H1 (cell line): ENCODE measurements at regions not wholly inside any gene's neighbourhood (a gene's known extent, or its start where the extent isn't known, plus 50 kb on each side); places are given as distances from the start of the nearest gene placed in this dataset.

Source experiments
- CTCF ChIA-PET: fragments of 300-600 bp; sonication (Branson Sonifier 250); formaldehyde crosslinking; loops from one replicate; lab custom pipeline; 2021; ENCODE audit not compliant: partially characterized antibody; lab: Charles Lee
- POLR2A ChIA-PET: fragments of 300-600 bp; sonication (Branson Sonifier 250); formaldehyde crosslinking; loops from one replicate; lab custom pipeline; 2021; ENCODE audit warnings: inconsistent platforms; ENCODE audit not compliant: partially characterized antibody; lab: Charles Lee
- DNase-seq, 2 experiments: peaks; one replicate each; pipeline versions ENCODE4 v3.0.0 to v3.0.0-alpha.2; 2010 to 2022; ENCODE audit warnings: low spot score in 2 of 2, low read depth in 1 of 2, mixed read lengths in 1 of 2
- FAIRE-seq: peaks from 2 replicates; lab custom pipeline; 2011; peaks lifted over from hg19 to GRCh38; lab: Jason Lieb, UNC
- H2AFZ ChIP-seq: 2 replicates; pipeline ENCODE4 v1.8.1; 2012; ENCODE audit warnings: low read length, inconsistent platforms
- H2AK5ac ChIP-seq: 2 replicates; pipeline ENCODE4 v1.6.1; 2013; ENCODE audit warnings: low read depth, low read length
- H2BK120ac ChIP-seq: replicated peaks from 2 replicates; pipeline ENCODE3; 2013; ENCODE audit warnings: low read depth, low read length, inconsistent platforms
- H2BK12ac ChIP-seq: 2 replicates; pipeline ENCODE4 v1.6.1; 2013; ENCODE audit warnings: low read depth, low read length
- H2BK15ac ChIP-seq: 2 replicates; pipeline ENCODE4 v1.6.1; 2013; ENCODE audit warnings: low read length
- H2BK20ac ChIP-seq: 2 replicates; pipeline ENCODE4 v1.6.1; 2013; ENCODE audit warnings: low read length
- H2BK5ac ChIP-seq: 2 replicates; pipeline ENCODE4 v1.6.1; 2013; ENCODE audit warnings: low read depth, low read length
- H3K14ac ChIP-seq: 2 replicates; pipeline ENCODE4 v1.6.1; 2013; ENCODE audit warnings: inconsistent platforms; ENCODE audit not compliant: insufficient read length
- H3K18ac ChIP-seq: 2 replicates; pipeline ENCODE4 v1.6.1; 2013; ENCODE audit warnings: low read length; ENCODE audit errors: extremely low read depth
- H3K23ac ChIP-seq: 2 replicates; pipeline ENCODE4 v1.6.1; 2013; ENCODE audit warnings: inconsistent platforms; ENCODE audit not compliant: insufficient read length
- H3K23me2 ChIP-seq: 2 replicates; pipeline ENCODE4 v1.6.1; 2013; ENCODE audit warnings: low read depth, low read length
- H3K27ac ChIP-seq: 2 replicates; pipeline ENCODE4 v1.6.1; 2011; ENCODE audit warnings: low read depth, low read length, inconsistent platforms
- H3K27me3 ChIP-seq, 4 experiments: replicated peaks in 1 of 4; 1 replicate in 1 of 4; 2 replicates in 3 of 4; pipeline versions ENCODE4 v1.6.1 to v1.8.1; 2011 to 2013; ENCODE audit warnings: low read length in 3 of 4, mild to moderate bottlenecking in 3 of 4, inconsistent platforms in 2 of 4, mixed read lengths in 2 of 4, moderate library complexity in 1 of 4; ENCODE audit not compliant: control insufficient read depth in 3 of 4, insufficient read depth in 3 of 4; ENCODE audit errors: extremely low read depth in 1 of 4
- H3K36me3 ChIP-seq, 4 experiments: 2 replicates each; pipeline versions ENCODE4 v1.6.1 to v1.8.1; 2011 to 2013; ENCODE audit warnings: mild to moderate bottlenecking in 4 of 4, low read length in 3 of 4, moderate library complexity in 2 of 4, control low read depth in 1 of 4, inconsistent platforms in 1 of 4; ENCODE audit not compliant: insufficient read depth in 4 of 4, control insufficient read depth in 2 of 4
- H3K4ac ChIP-seq: replicated peaks from 2 replicates; pipeline ENCODE3; 2013; ENCODE audit warnings: low read length, low read depth, mixed read lengths, inconsistent platforms; ENCODE audit not compliant: insufficient read length
- H3K4me1 ChIP-seq, 4 experiments: replicated peaks in 1 of 4; 1 replicate in 1 of 4; 2 replicates in 3 of 4; pipeline versions ENCODE4 v1.6.1 to v1.8.1; 2011 to 2013; ENCODE audit warnings: low read length in 3 of 4, inconsistent platforms in 2 of 4, mixed read lengths in 1 of 4; ENCODE audit not compliant: insufficient read depth in 4 of 4, control insufficient read depth in 3 of 4
- H3K4me2 ChIP-seq, 2 experiments: 2 replicates each; pipeline versions ENCODE4 v1.6.1 to v1.8.1; 2011 to 2013; ENCODE audit warnings: low read depth in 2 of 2, low read length in 2 of 2, control low read depth in 1 of 2, inconsistent platforms in 1 of 2, mild to moderate bottlenecking in 1 of 2; ENCODE audit not compliant: insufficient read depth in 1 of 2
- H3K4me3 ChIP-seq, 4 experiments: fragments of 200-600, 300-600 bp in 1 of 4; sonication (generic), shearing (Covaris generic), sonication (Bioruptor Twin) in 1 of 4; 2 replicates each; pipeline versions ENCODE4 v1.5.1 to v1.8.1; 2011 to 2016; ENCODE audit warnings: low read length in 4 of 4, low read depth in 3 of 4, control low read depth in 2 of 4, inconsistent platforms in 2 of 4, mild to moderate bottlenecking in 2 of 4, mixed read lengths in 1 of 4, moderate library complexity in 1 of 4; ENCODE audit not compliant: insufficient read depth in 2 of 4; ENCODE audit errors: extremely low read depth in 1 of 4
- H3K56ac ChIP-seq: replicated peaks from 2 replicates; pipeline ENCODE3; 2013; ENCODE audit warnings: low read depth, mild to moderate bottlenecking, mixed read lengths, low read length, inconsistent platforms; ENCODE audit not compliant: insufficient read length
- H3K79me1 ChIP-seq: 2 replicates; pipeline ENCODE4 v1.6.1; 2013; ENCODE audit warnings: low read depth, low read length, control low read depth
- H3K79me2 ChIP-seq, 2 experiments: 2 replicates each; pipeline versions ENCODE4 v1.6.1 to v1.8.1; 2012 to 2013; ENCODE audit warnings: low read length in 2 of 2, mild to moderate bottlenecking in 2 of 2, inconsistent platforms in 1 of 2; ENCODE audit not compliant: insufficient read depth in 2 of 2, control insufficient read depth in 1 of 2
- H3K9ac ChIP-seq, 4 experiments: replicated peaks in 1 of 4; 1 replicate in 1 of 4; 2 replicates in 3 of 4; pipeline versions ENCODE4 v1.6.1 to v1.8.1; 2011 to 2013; ENCODE audit warnings: low read depth in 3 of 4, low read length in 3 of 4, control low read depth in 2 of 4, mild to moderate bottlenecking in 2 of 4, moderate library complexity in 2 of 4, inconsistent platforms in 1 of 4; ENCODE audit errors: extremely low read depth in 1 of 4
- H3K9me3 ChIP-seq, 2 experiments: 2 replicates each; pipeline versions ENCODE4 v1.6.1 to v1.8.1; 2012 to 2013; ENCODE audit warnings: mild to moderate bottlenecking in 2 of 2, moderate library complexity in 2 of 2, control low read depth in 1 of 2, inconsistent platforms in 1 of 2, low read depth in 1 of 2, low read length in 1 of 2, mixed read lengths in 1 of 2; ENCODE audit not compliant: insufficient read depth in 2 of 2
- H4K20me1 ChIP-seq, 2 experiments: replicated peaks in 1 of 2; 2 replicates each; pipeline versions ENCODE3 to v1.8.1; 2011 to 2013; ENCODE audit warnings: inconsistent platforms in 2 of 2, low read length in 2 of 2, mild to moderate bottlenecking in 1 of 2; ENCODE audit not compliant: insufficient read depth in 2 of 2, control insufficient read depth in 1 of 2
- H4K5ac ChIP-seq: 2 replicates; pipeline ENCODE4 v1.6.1; 2013; ENCODE audit warnings: low read length, low read depth, mixed read lengths, inconsistent platforms; ENCODE audit not compliant: insufficient read length
- H4K8ac ChIP-seq: 2 replicates; pipeline ENCODE4 v1.8.0; 2013; ENCODE audit warnings: mild to moderate bottlenecking, moderate library complexity, low read length, inconsistent platforms; ENCODE audit not compliant: insufficient read depth; ENCODE audit errors: extremely low read depth
- H4K91ac ChIP-seq: replicated peaks from 2 replicates; pipeline ENCODE3; 2013; ENCODE audit warnings: low read length, mixed read lengths, inconsistent platforms; ENCODE audit not compliant: insufficient read length
- KDM5A ChIP-seq: fragments of 200-600 bp; IDR thresholded peaks from 2 replicates; pipeline ENCODE4 v1.7.1; 2012; ENCODE audit warnings: mild to moderate bottlenecking, low read length, inconsistent platforms, mixed read lengths
- RBBP5 ChIP-seq: IDR thresholded peaks from 2 replicates; pipeline ENCODE4 v1.7.1; 2012; ENCODE audit warnings: low read depth, mild to moderate bottlenecking, inconsistent platforms, low read length, moderate library complexity, borderline replicate concordance
- SP1 ChIP-seq: IDR thresholded peaks from 2 replicates; pipeline ENCODE4 v1.6.1; 2011; ENCODE audit warnings: low read depth, low read length
- ZNF274 ChIP-seq: IDR thresholded peaks from 2 replicates; pipeline ENCODE4 v1.7.0; 2012; ENCODE audit warnings: low read length, borderline replicate concordance; ENCODE audit errors: extremely low read depth
- WGBS, 2 experiments: shearing (Covaris generic) in 1 of 2; methylation state at CpG; one replicate each; pipeline versions ENCODE4 v1.1.6 to v1.1.7; 2013 to 2015; ENCODE audit warnings: low lambda C conversion rate in 2 of 2, mixed read lengths in 2 of 2, inconsistent platforms in 1 of 2, low coverage in 1 of 2, missing lambda C conversion rate in 1 of 2; ENCODE audit not compliant: insufficient replicate concordance in 2 of 2, insufficient coverage in 1 of 2, insufficient read length in 1 of 2; ENCODE audit errors: extremely low coverage in 1 of 2, missing lambda C conversion rate in 1 of 2; 5-methylcytosine and 5-hydroxymethylcytosine counted together

GRCh38 chr1:197989058-197989457 lies 71.9 kb downstream of the LHX9 start (continued):
- no peak for TF ChIP-seq SP1
- TF ChIP-seq, all 59 proteins: peak for 0

DNA sequence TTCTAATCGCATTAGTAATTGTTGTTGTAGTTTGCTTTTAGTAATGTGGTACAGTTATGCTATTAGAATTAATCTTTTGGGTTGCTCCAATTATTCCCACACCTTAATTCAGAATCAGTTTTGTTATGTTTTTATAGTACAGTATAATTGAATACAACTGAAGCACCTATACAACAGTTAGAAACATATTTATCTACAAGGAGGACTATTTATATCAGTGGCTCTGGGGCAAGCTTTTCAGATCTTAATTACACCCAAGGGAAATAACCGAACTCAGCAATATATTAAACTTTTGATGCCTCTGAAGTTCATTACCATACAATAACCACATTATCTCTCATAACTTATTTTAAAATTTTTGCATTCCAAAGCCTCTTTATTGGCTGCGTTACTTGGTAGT lies 74.4 kb downstream of the LHX9 start:
- Histone ChIP-seq H3K4me2 (no peak overlapping the region), H4K20me1 (no peaks in the 10 kb centered on the region), H2AK5ac (no peak overlapping the region), H3K18ac (no peak overlapping the region), H2BK5ac (no peak overlapping the region), H2BK12ac (no peak overlapping the region), H2BK120ac (no peak overlapping the region), H4K8ac (no peak overlapping the region), H3K23me2 (no peaks in the 10 kb centered on the region), H3K27ac (no peak overlapping the region), H3K56ac (no peak overlapping the region), H3K36me3 (no peaks in the 10 kb centered on the region), H2BK15ac (no peak overlapping the region), H3K79me1 (no peaks in the 10 kb centered on the region), H4K91ac (no peak overlapping the region), H3K79me2 (no peaks in the 10 kb centered on the region), H3K23ac (no peak overlapping the region), H3K9ac (no peak overlapping the region)
- WGBS, 2 experiments = 94% methylated on average over 3 of the region's 3 CpGs; no CpG with 5 or more reads in 1 of the 2 experiments
- CTCF ChIA-PET = interaction anchor here (0.6 kb wide), 1 partner anchor 553 kb away, joined by 3 read pairs; no protein-coding TSS in a partner anchor
- FAIRE-seq = no peak
- TF ChIP-seq RBBP5 (no peak), KDM5A (no peak), SP1 (no peak), ZNF274 (no peak)
- TF ChIP-seq, all 59 proteins: peak for 0
- Histone ChIP-seq H3K4ac (no peak overlapping the region), H2BK20ac (no peak overlapping the region), H3K14ac (no peak overlapping the region), H4K5ac (no peak overlapping the region), H3K4me3 (no peak overlapping the region), H3K9me3 (no peaks in the 10 kb centered on the region), H3K27me3 (no peaks in the 10 kb centered on the region), H2AFZ (no peak overlapping the region), H3K4me1 (no peaks in the 10 kb centered on the region)
- POLR2A ChIA-PET = no interaction called here
- DNase-seq = no peak
